Esophagus squamous epithelium (tissue), 5 donors: ENCODE measurements at regions not wholly inside any gene's neighbourhood (a gene's known extent, or its start where the extent isn't known, plus 50 kb on each side); places are given as distances from the start of the nearest gene placed in this dataset.

Source experiments
- DNase-seq: peaks from one replicate; lab custom pipeline; 2025; lab: John Stamatoyannopoulos, UW
- H3K27ac ChIP-seq, 4 donors: fragments of 200-600 bp; sonication (generic); one replicate each; pipeline ENCODE4 v1.5.1; 2016 to 2019; ENCODE audit warnings: mild to moderate bottlenecking in 1 of 4
- H3K27me3 ChIP-seq, 4 donors: fragments of 200-600 bp; sonication (generic); 1 replicate in 3 of 4; 2 replicates in 1 of 4; pipeline versions ENCODE4 v1.5.1 to v1.6.0; 2017 to 2021; ENCODE audit warnings: antibody characterized with exemption in 1 of 4
- H3K36me3 ChIP-seq, 3 donors: fragments of 200-600 bp; sonication (generic); one replicate each; pipeline ENCODE4 v1.5.1; 2016 to 2019
- H3K4me1 ChIP-seq, 3 donors: fragments of 200-600 bp; sonication (generic); one replicate each; pipeline ENCODE4 v1.5.1; 2017 to 2019
- H3K4me3 ChIP-seq, 4 donors: fragments of 200-600 bp; sonication (generic); 1 replicate in 3 of 4; 2 replicates in 1 of 4; pipeline ENCODE4 v1.5.1; 2016 to 2019; ENCODE audit warnings: mild to moderate bottlenecking in 2 of 4, moderate library complexity in 1 of 4
- H3K9me3 ChIP-seq, 3 donors: fragments of 200-600 bp; sonication (generic); one replicate each; pipeline ENCODE4 v1.5.1; 2016 to 2019
- CTCF ChIP-seq, 6 experiments: fragments of 450-650 bp in 4 of 6; fragments of 200-600 bp in 2 of 6; sonication (generic) in 2 of 6; IDR thresholded peaks; one replicate each; pipeline ENCODE4 v1.5.1; 2016 to 2019; ENCODE audit warnings: antibody characterized with exemption in 6 of 6, mild to moderate bottlenecking in 4 of 6, moderate library complexity in 4 of 6
- POLR2A ChIP-seq, 4 donors: fragments of 450-650 bp; IDR thresholded peaks; one replicate each; pipeline ENCODE4 v1.6.1; 2017; ENCODE audit warnings: antibody characterized with exemption in 4 of 4, mild to moderate bottlenecking in 4 of 4, moderate library complexity in 3 of 4
- WGBS, 2 donors: methylation state at CpG; one replicate each; pipeline ENCODE4 v1.1.5; 2018; 5-methylcytosine and 5-hydroxymethylcytosine counted together
- intact Hi-C: fragments of 100-400 bp; cut with DNase I; formaldehyde crosslinking; loops from one replicate; pipeline ENCODE4 v1.15.0; 2022
- donor health status: DM: yes; HTN: yes; CAD: no.

- TF ChIP-seq CTCF (IDR thresholded peaks at IDR 0.05) (no peak), POLR2A (IDR thresholded peaks at IDR 0.05) (no peak)
- H3K36me3 ChIP-seq = no peaks in the 10 kb centered on the region
- peaks cover 0 to 35% (median 0%) of the 10 kb centered on the region in 4 donors for H3K27me3 ChIP-seq
- DNase-seq = no peak
- 24 to 38% methylated on average over 1 of the region's 1 CpG for WGBS, 2 donors
- intact Hi-C loops = loop anchor here (10.0 kb wide), 1 partner anchor 936 kb away; no protein-coding TSS in a partner anchor
- no peaks in the 10 kb centered on the region for H3K9me3 ChIP-seq
- no peak overlapping the region for H3K4me3 ChIP-seq
- peaks cover 10 to 23% (median 11%) of the 10 kb centered on the region in 3 donors for H3K4me1 ChIP-seq
- no peak overlapping the region for H3K27ac ChIP-seq
Measured at GRCh38 chr5:163569284-163569683, 63.9 kb downstream of the MAT2B start.

GRCh38 chr5:163571744-163572143 is 66.3 kb downstream of the MAT2B start:
- H3K4me1 ChIP-seq = peaks cover 0 to under 1% (median 0%) of the 10 kb centered on the region in 3 donors
- DNase-seq = no peak
- no peak overlapping the region for H3K27ac ChIP-seq
- no peaks in the 10 kb centered on the region for H3K9me3 ChIP-seq
- intact Hi-C loops = no loop called here
- H3K36me3 ChIP-seq = no peaks in the 10 kb centered on the region
- WGBS, 2 donors = 22 to 24% methylated on average over 3 of the region's 3 CpGs
- peaks cover 0 to 14% (median 0%) of the 10 kb centered on the region in 4 donors for H3K27me3 ChIP-seq
- TF ChIP-seq POLR2A (IDR thresholded peaks at IDR 0.05) (no peak), CTCF (IDR thresholded peaks at IDR 0.05) (no peak)
- no peak overlapping the region for H3K4me3 ChIP-seq

GRCh38 chr5:163574472-163575440 is 69.3 kb downstream of the MAT2B start:
- TF ChIP-seq CTCF (IDR thresholded peaks at IDR 0.05) (no peak), POLR2A (IDR thresholded peaks at IDR 0.05) (no peak)
- intact Hi-C loops = no loop called here
- no peak for DNase-seq
- Histone ChIP-seq H3K27ac (no peak overlapping the region), H3K4me1 (no peaks in the 10 kb centered on the region), H3K27me3 (peaks cover 0 to 10% (median 0%) of the 10 kb centered on the region in 4 donors), H3K36me3 (no peaks in the 10 kb centered on the region), H3K4me3 (no peak overlapping the region), H3K9me3 (no peaks in the 10 kb centered on the region)
- 41 to 46% methylated on average over 5 of the region's 5 CpGs for WGBS, 2 donors

- Histone ChIP-seq H3K36me3 (no peaks in the 10 kb centered on the region), H3K27me3 (no peaks in the 10 kb centered on the region), H3K4me1 (no peaks in the 10 kb centered on the region), H3K4me3 (no peak overlapping the region), H3K27ac (no peak overlapping the region), H3K9me3 (no peaks in the 10 kb centered on the region)
- intact Hi-C loops = no loop called here
- TF ChIP-seq CTCF (IDR thresholded peaks at IDR 0.05) (no peak), POLR2A (IDR thresholded peaks at IDR 0.05) (no peak)
- no peak for DNase-seq
- WGBS, 2 donors = 50 to 59% methylated on average over 5 of the region's 5 CpGs
Measured at GRCh38 chr5:163578652-163579051, 73.2 kb downstream of the MAT2B start.

GRCh38 chr5:163579729-163580128 is 74.3 kb downstream of the MAT2B start:
- H3K9me3 ChIP-seq = no peaks in the 10 kb centered on the region
- no peak overlapping the region for H3K27ac ChIP-seq
- no peak overlapping the region for H3K4me3 ChIP-seq
- TF ChIP-seq POLR2A (IDR thresholded peaks at IDR 0.05) (no peak), CTCF (IDR thresholded peaks at IDR 0.05) (no peak)
- DNase-seq = no peak
- intact Hi-C loops = no loop called here
- 85 to 89% methylated on average over 4 of the region's 4 CpGs for WGBS, 2 donors
- H3K36me3 ChIP-seq = no peaks in the 10 kb centered on the region
- H3K27me3 ChIP-seq = no peaks in the 10 kb centered on the region
- H3K4me1 ChIP-seq = no peaks in the 10 kb centered on the region
